GM12873 (cell line): ENCODE measurements at regions not wholly inside any gene's neighbourhood (a gene's known extent, or its start where the extent isn't known, plus 50 kb on each side); places are given as distances from the start of the nearest gene placed in this dataset.

Experiments
- TF ChIP-seq, protein P1 (sequence below): IDR thresholded peaks from 2 replicates; pipeline ENCODE4 v1.5.1; 2012; ENCODE audit warnings: low read depth, mild to moderate bottlenecking, moderate library complexity, low read length, control low read depth; ENCODE audit not compliant: insufficient read depth; ENCODE audit errors: missing control alignments

DNA sequence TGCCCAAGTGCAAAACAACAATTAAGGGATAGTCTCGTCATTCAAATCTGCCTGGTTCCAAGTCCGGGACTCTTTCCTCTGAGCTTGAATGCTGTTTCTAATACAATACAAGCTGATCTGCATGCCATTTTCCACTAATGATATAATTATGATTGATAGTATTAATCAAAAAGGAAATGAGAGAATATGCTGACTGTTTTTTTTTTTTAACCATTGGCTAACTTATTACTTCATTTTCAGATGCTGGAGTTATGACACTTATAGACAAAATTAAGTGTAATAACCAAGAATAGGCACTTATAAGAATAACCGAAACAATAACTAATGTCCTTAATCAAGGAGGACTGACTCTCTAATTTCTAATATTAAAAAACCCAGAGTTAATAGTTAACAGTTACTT, 343.6 kb downstream of the LPIN1 start:
- TF ChIP-seq, protein P1, sequence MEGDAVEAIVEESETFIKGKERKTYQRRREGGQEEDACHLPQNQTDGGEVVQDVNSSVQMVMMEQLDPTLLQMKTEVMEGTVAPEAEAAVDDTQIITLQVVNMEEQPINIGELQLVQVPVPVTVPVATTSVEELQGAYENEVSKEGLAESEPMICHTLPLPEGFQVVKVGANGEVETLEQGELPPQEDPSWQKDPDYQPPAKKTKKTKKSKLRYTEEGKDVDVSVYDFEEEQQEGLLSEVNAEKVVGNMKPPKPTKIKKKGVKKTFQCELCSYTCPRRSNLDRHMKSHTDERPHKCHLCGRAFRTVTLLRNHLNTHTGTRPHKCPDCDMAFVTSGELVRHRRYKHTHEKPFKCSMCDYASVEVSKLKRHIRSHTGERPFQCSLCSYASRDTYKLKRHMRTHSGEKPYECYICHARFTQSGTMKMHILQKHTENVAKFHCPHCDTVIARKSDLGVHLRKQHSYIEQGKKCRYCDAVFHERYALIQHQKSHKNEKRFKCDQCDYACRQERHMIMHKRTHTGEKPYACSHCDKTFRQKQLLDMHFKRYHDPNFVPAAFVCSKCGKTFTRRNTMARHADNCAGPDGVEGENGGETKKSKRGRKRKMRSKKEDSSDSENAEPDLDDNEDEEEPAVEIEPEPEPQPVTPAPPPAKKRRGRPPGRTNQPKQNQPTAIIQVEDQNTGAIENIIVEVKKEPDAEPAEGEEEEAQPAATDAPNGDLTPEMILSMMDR: no peak

DNA sequence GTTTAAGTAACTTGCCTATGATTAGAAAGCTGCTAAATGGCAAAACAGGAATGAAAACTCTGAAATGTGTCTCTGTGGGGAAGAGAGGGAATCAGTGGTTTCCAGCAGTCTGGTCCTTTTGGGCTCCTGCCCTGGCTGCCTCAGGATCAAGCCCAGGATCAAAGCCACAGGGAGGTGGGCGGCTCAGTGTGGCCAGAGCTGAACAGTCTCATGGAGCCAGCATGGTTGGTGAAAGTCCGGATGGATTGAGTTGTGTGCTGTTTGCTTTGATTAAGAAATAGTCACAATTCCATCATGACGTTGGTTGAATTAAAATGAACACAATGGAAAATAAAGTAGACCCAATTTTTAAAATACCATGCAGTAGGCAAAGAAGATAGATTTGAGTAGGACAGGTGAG, 344.2 kb downstream of the LPIN1 start:
- TF ChIP-seq, protein P1: no peak

DNA sequence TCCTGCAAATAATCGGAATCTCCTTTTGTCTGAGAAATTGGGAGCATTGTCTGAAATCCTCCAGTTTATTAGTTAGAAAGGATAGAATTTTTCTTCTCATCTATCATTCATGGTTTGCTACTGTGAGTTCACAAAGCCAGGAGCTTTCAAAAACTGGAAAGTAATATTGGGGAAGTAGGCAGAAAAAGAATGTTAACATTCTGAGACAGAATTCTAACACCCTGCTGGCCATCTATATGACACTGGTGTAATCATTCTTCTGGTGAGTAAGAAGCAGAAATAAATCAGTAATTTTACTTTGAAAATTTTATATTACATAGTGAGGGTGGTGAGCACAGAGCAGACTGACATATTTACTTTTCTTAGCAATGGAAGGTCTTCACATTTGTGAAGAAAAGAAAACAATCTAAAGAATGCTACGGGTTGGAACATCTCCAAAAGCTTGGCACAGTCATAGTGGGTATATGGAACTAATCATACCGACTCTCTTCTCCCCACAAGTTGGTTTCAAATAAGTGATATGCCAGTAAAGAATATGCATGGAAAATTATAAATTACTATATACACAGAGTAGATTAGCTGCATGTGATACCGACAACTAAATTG, 344.9 kb downstream of the LPIN1 start:
- TF ChIP-seq, protein P1: no peak

DNA sequence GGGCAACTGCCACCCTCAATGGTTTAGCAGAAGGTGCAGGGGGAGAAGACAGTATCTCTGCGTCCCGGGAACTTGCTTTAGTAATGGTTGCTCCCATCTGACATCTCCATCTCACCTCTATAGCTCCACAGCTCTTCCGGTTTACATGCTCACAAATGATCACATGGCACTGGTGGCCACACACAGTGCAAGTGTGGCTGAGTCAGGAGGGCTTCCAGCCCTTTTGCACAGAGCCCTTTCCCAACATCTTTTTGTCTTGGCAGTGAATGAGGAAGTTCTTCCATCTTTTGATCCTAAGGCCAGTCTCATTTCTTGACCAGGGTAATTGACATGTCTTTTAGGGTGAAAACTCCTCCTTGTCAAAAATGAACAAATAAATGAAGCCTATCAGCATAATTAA, 347.7 kb downstream of the LPIN1 start:
- TF ChIP-seq, protein P1: no peak

DNA sequence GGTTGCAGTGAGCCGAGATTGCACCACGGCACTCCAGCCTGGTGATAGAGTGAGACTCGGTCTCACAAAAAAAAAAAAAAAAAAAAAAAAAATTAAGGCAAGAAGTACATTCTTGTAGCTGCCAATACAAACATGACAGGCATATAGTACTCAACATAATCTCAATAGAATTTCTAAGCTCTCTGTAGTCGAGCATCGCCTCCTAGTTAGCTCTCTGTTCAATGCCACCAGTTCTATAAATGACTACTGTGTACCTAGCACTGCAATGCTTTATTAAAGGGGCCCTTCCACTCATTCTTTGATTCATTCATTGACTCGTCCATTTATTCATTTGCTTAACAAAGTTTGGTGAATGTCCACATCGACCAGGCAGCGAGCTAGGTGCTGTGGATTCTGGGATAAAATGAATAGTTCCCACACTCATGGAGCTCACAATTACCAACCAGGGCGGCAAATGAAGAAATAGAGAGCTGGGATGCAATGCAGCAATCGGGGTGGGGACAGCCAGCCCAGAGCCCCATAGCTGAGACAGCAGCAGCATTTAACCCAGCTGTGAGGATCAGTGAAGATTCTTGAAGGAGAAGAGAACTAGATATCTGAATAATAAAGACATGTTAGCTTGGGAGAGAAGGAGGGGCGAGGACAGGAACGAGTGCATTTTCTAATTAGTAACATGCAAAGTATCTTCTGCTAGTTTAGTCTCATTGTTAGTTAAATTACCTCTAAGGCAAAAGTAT, 349.8 kb downstream of the LPIN1 start:
- TF ChIP-seq, protein P1: no peak

DNA sequence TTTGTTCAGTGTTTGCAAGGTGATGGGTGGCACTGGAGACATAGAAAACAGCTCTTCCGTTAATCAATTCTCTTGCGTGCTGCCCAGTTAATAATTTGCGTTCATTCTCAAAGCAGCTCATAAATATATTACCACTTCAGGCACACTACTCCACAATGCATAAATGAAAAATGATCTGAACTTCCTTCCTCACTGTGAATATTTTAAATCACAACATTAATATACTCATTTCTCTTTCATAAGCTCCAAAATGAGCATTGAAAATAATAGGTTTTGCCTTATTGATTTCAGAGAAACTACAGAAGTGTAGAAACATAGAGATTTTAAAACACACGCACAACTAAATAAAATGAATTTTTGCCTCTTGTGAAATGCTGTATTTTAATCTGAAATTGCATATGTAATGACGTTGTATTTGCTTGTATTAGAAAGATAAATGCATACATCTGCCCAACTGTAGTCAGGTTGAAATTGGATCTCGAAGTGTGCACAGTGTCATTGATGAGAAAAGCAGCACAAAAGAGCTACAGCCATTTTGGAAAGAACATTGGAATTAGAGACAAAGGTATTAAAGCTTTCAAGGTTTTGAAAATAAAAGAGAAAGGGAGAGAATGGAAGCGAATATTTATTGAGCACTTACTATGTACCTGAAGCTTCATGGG, 350.5 kb downstream of the LPIN1 start:
- TF ChIP-seq, protein P1: no peak

DNA sequence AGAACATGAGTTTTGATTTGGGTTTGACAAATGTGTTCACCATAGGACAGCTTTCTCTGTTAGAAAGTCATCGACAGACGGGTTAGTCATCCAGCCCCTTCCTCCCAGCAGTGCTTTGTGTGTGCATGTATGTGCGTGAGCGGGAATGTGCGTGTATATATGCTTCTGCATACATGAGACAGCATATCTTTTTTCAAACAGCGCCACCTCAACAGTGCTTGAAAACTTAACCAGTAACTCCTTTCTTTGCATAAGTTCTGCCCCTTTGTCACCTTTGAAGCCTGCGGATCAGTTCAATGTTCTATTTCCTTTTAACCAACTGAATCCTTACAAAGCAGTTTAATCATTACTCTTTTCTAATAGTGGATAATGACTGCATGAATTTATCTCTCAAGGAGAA, 351.4 kb downstream of the LPIN1 start:
- TF ChIP-seq, protein P1: no peak
